ENCODE measurements at regions not wholly inside any gene's neighbourhood (a gene's known extent, or its start where the extent isn't known, plus 50 kb on each side); places are given as distances from the start of the nearest gene placed in this dataset.
A peak's percentile ranks its signal among the peaks of the same experiment; 100 is the strongest.

- TF ChIP-seq TAF1 (IDR thresholded peaks at IDR 0.05; ENCODE audit: low read depth), result no peak
- no peak for TF ChIP-seq EP300 (IDR thresholded peaks at IDR 0.05; ENCODE audit: borderline replicate concordance)
- TF ChIP-seq YY1 (IDR thresholded peaks at IDR 0.05; ENCODE audit: low read depth), result no peak
- TF ChIP-seq TCF12 (IDR thresholded peaks at IDR 0.05; ENCODE audit: low read depth), result no peak
- no peak for TF ChIP-seq MAX (IDR thresholded peaks at IDR 0.05)
- TF ChIP-seq EGR1 (IDR thresholded peaks at IDR 0.05), result no peak
- no peak for TF ChIP-seq USF1 (IDR thresholded peaks at IDR 0.05)
- no peak for TF ChIP-seq CEBPB (IDR thresholded peaks at IDR 0.05)
- no peak for TF ChIP-seq TEAD4 (IDR thresholded peaks at IDR 0.05)
- TF ChIP-seq CREB1 (IDR thresholded peaks at IDR 0.05; ENCODE audit: low read depth), result no peak
- TF ChIP-seq RAD21 (IDR thresholded peaks at IDR 0.05; ENCODE audit: low read depth), result no peak
- TF ChIP-seq FOXM1 (IDR thresholded peaks at IDR 0.05; ENCODE audit: borderline replicate concordance, low read depth), result no peak
- TF ChIP-seq REST (IDR thresholded peaks at IDR 0.05; ENCODE audit: low read depth), result no peak
Observed at GRCh38 chr2:83842421-83842820, 616.7 kb downstream of the SUCLG1 start.

GRCh38 chr2:83837823-83838222, 621.3 kb downstream of the SUCLG1 start:
- TF ChIP-seq USF1 (IDR thresholded peaks at IDR 0.05), result no peak
- no peak for TF ChIP-seq NFIC (IDR thresholded peaks at IDR 0.05)

DNA sequence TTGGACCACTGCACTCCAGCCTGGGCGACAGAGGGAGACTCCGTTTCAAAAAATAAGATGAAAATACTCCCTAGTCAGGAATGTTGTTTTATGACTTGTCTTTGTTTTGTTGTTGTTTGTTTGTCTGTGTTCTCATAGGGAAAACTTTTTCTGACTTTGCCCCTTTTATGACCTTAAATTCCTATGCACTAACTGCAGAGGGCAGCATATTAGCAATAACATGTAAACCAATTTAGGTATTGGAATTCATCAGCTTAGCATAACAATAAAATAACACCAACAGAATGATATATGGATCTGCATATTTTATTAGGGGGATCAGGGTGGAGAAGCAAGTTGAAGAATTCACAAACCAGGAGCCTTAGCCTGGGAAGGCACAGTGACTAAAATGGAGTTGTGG, 631.5 kb downstream of the SUCLG1 start:
- TF ChIP-seq RAD21 (IDR thresholded peaks at IDR 0.05; ENCODE audit: low read depth), result peak; percentile 22; the same call in 1 of the 2 replicates
- TF ChIP-seq YY1 (IDR thresholded peaks at IDR 0.05; ENCODE audit: low read depth), result no peak
- no peak for TF ChIP-seq USF1 (IDR thresholded peaks at IDR 0.05)

DNA sequence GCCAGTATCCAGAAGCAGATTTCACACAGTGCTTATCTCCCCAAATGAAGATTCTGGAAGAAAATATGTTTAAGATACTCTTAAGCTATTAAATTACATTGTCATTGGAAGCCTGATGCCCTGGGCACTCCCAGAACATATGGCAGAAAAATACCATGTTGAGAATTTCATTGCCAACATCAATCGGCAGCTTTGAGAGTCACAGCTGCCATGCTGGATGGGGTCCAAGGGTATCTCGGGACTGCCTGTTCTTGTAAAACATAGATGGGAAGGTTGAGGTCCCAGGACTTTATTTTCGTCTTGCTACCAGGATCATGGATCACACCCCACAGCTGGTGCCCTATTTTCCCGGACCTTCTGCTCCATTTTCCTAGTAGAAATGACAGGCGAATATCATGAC, 632.5 kb downstream of the SUCLG1 start:
- TF ChIP-seq ZBTB7A (IDR thresholded peaks at IDR 0.05; ENCODE audit: low read depth), result no peak
- no peak for TF ChIP-seq CREB1 (IDR thresholded peaks at IDR 0.05; ENCODE audit: low read depth)
- no peak for TF ChIP-seq TEAD4 (IDR thresholded peaks at IDR 0.05)
- TF ChIP-seq TCF12 (IDR thresholded peaks at IDR 0.05; ENCODE audit: low read depth), result no peak
- TF ChIP-seq TAF1 (IDR thresholded peaks at IDR 0.05; ENCODE audit: low read depth), result no peak

DNA sequence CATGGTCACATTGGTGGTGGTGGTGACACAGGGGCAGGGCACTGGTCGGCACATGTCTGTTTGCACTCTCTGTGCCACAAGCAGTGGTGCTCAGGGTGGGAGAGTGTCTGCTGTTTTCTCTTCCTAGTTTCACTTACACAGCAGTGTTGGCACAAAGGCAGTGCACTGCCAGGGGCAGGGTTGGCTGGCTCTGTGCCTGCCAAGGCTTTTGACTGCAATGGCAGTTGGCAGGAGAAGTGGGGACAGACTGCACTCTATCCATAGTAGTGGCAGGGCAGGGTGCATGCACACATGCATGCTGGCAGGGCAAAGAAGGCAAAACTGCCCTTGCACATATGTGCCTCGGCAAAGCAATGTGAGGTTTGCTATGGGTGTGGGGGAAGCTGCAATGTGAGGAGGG, 635.9 kb downstream of the SUCLG1 start:
- no peak for TF ChIP-seq NFIC (IDR thresholded peaks at IDR 0.05)
- TF ChIP-seq REST (IDR thresholded peaks at IDR 0.05; ENCODE audit: low read depth), result no peak
- no peak for TF ChIP-seq TCF12 (IDR thresholded peaks at IDR 0.05; ENCODE audit: low read depth)
- TF ChIP-seq CEBPB (IDR thresholded peaks at IDR 0.05), result no peak
- no peak for TF ChIP-seq FOXM1 (IDR thresholded peaks at IDR 0.05; ENCODE audit: borderline replicate concordance, low read depth)
- TF ChIP-seq CREB1 (IDR thresholded peaks at IDR 0.05; ENCODE audit: low read depth), result no peak
- TF ChIP-seq EP300 (IDR thresholded peaks at IDR 0.05; ENCODE audit: borderline replicate concordance), result no peak
- TF ChIP-seq EGR1 (IDR thresholded peaks at IDR 0.05), result no peak
- no peak for TF ChIP-seq TAF1 (IDR thresholded peaks at IDR 0.05; ENCODE audit: low read depth)
- TF ChIP-seq USF1 (IDR thresholded peaks at IDR 0.05), result no peak
- TF ChIP-seq MAX (IDR thresholded peaks at IDR 0.05), result no peak
- no peak for TF ChIP-seq YY1 (IDR thresholded peaks at IDR 0.05; ENCODE audit: low read depth)
- no peak for TF ChIP-seq ZBTB7A (IDR thresholded peaks at IDR 0.05; ENCODE audit: low read depth)
- no peak for TF ChIP-seq TEAD4 (IDR thresholded peaks at IDR 0.05)
- no peak for TF ChIP-seq RAD21 (IDR thresholded peaks at IDR 0.05; ENCODE audit: low read depth)

GRCh38 chr2:83817511-83817910, 641.6 kb downstream of the SUCLG1 start:
- TF ChIP-seq EP300 (IDR thresholded peaks at IDR 0.05; ENCODE audit: borderline replicate concordance) (no peak), RAD21 (IDR thresholded peaks at IDR 0.05; ENCODE audit: low read depth) (peak; percentile 28; the same call in 1 of the 2 replicates)
